ENCODE measurements at regions not wholly inside any gene's neighbourhood (a gene's known extent, or its start where the extent isn't known, plus 50 kb on each side); places are given as distances from the start of the nearest gene placed in this dataset.
"Not testable (repeated sequence)": the region's sequence is repeated elsewhere in the genome, so short reads cannot be mapped to it uniquely, and the experiment has no call there.

DNA sequence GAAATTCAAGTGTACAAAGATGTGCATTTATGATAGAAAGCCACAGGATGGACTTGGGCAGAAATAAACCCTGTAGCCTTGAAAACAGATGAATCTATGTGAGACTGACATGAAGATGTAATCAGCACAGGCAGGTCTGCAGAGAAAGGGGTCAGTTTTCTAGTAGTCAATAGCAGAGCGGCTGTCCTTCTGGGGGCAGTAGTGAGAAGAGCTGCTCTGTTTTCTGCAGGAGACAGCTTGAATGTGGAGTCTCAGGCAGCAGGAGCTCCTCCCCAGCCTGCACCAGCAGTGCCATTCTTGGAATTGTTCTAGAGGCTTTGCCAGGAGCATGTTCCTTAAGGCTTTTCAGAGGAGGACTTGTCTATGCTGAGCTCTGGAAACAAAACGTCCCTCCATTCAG lies 1524.4 kb downstream of the RPIA start:
- H4K91ac ChIP-seq (ENCODE audit: low read length); H3K9me3 ChIP-seq (ENCODE audit: control insufficient read depth, low read length); H2BK12ac ChIP-seq (ENCODE audit: low read length in 2 of 2); H4K8ac ChIP-seq (ENCODE audit: low read length); H3K27ac ChIP-seq (ENCODE audit: low read length, poor library complexity, severe bottlenecking); H2BK15ac ChIP-seq (ENCODE audit: low read depth, poor library complexity, severe bottlenecking); H3K4me1 ChIP-seq (ENCODE audit: control insufficient read depth, insufficient read depth, low read depth, low read length); H3K79me1 ChIP-seq (replicated peaks; ENCODE audit: low read length, poor library complexity, severe bottlenecking); H3K36me3 ChIP-seq (ENCODE audit: control insufficient read depth in 1 of 2, insufficient read depth in 2 of 2, low read depth in 1 of 2, low read length in 2 of 2); H3K18ac ChIP-seq (ENCODE audit: low read depth in 1 of 2, low read length in 2 of 2); H3K4me3 ChIP-seq (ENCODE audit: insufficient read depth in 1 of 2, low read depth in 1 of 2, low read length in 2 of 2); H2AFZ ChIP-seq (ENCODE audit: low read depth, low read length); DNase-seq; H2BK5ac ChIP-seq (ENCODE audit: low read depth, low read length, poor library complexity, severe bottlenecking); H3K27me3 ChIP-seq (ENCODE audit: control insufficient read depth in 1 of 2, insufficient read depth in 1 of 2, low read length in 2 of 2); H2BK120ac ChIP-seq (ENCODE audit: low read depth, low read length); H3K4me2 ChIP-seq (ENCODE audit: low read length, poor library complexity, severe bottlenecking); H3K4ac ChIP-seq (ENCODE audit: low read depth in 1 of 2, low read length in 2 of 2); H3K9ac ChIP-seq (ENCODE audit: low read length); H3K23ac ChIP-seq (ENCODE audit: low read length in 2 of 2); H2AK5ac ChIP-seq (ENCODE audit: low read length, severe bottlenecking); H3K14ac ChIP-seq (ENCODE audit: low read length in 2 of 2): not testable (repeated sequence)
- 32% methylated on average over 2 of the region's 2 CpGs for WGBS

DNA sequence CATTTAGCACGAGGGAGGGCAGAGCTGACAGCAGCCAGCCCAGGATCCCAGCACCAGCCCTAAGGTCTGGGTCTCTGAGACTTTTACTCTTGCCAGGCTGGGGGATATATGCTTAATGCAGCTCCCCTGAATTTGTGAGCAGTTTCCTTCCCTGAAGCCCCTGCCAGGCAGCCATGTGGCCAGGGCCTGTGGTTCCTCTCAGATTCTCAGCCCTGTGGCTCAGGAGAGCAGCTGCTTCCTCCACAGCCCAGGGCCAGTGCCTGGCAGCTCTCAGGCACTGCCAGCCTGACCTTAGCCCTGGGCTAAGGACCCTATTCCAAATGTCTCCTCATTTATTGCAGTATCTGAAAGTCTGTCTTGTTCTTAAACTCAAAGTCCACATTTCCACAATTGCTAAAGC lies 1525.3 kb downstream of the RPIA start:
- not testable (repeated sequence) for H4K8ac ChIP-seq (ENCODE audit: low read length); H3K27me3 ChIP-seq (ENCODE audit: control insufficient read depth in 1 of 2, insufficient read depth in 1 of 2, low read length in 2 of 2); H3K9me3 ChIP-seq (ENCODE audit: control insufficient read depth, low read length); H2AK5ac ChIP-seq (ENCODE audit: low read length, severe bottlenecking); H3K9ac ChIP-seq (ENCODE audit: low read length); H2BK120ac ChIP-seq (ENCODE audit: low read depth, low read length); H3K14ac ChIP-seq (ENCODE audit: low read length in 2 of 2); H3K27ac ChIP-seq (ENCODE audit: low read length, poor library complexity, severe bottlenecking); H3K23ac ChIP-seq (ENCODE audit: low read length in 2 of 2); H3K36me3 ChIP-seq (ENCODE audit: control insufficient read depth in 1 of 2, insufficient read depth in 2 of 2, low read depth in 1 of 2, low read length in 2 of 2); DNase-seq; H4K91ac ChIP-seq (ENCODE audit: low read length); H2BK12ac ChIP-seq (ENCODE audit: low read length in 2 of 2); H3K4me2 ChIP-seq (ENCODE audit: low read length, poor library complexity, severe bottlenecking); H2BK15ac ChIP-seq (ENCODE audit: low read depth, poor library complexity, severe bottlenecking); H3K79me1 ChIP-seq (replicated peaks; ENCODE audit: low read length, poor library complexity, severe bottlenecking); H2AFZ ChIP-seq (ENCODE audit: low read depth, low read length); H3K4ac ChIP-seq (ENCODE audit: low read depth in 1 of 2, low read length in 2 of 2); H3K4me1 ChIP-seq (ENCODE audit: control insufficient read depth, insufficient read depth, low read depth, low read length); H3K4me3 ChIP-seq (ENCODE audit: insufficient read depth in 1 of 2, low read depth in 1 of 2, low read length in 2 of 2); H2BK5ac ChIP-seq (ENCODE audit: low read depth, low read length, poor library complexity, severe bottlenecking); H3K18ac ChIP-seq (ENCODE audit: low read depth in 1 of 2, low read length in 2 of 2)
- WGBS, result 26% methylated on average over 1 of the region's 1 CpG

DNA sequence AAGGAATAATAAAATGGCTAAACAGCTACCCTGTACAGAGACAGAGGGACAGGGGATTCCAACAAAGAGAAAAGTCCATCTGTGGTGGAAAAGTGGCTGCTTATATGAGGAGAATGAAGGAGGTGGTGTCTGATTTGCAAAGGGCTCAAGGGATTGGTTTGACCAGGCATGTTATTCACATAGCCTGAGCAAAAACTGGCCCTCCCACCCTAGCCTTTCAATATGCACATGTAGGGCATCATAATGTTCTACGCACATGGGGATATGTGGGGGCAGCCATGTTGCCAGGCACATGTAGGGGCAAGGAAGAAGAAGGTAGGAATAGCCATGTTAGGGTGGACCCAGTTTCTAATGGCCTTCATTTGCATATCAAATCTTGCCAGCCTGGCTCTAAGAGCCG lies 1527.1 kb downstream of the RPIA start:
- not testable (repeated sequence) for H3K79me1 ChIP-seq (replicated peaks; ENCODE audit: low read length, poor library complexity, severe bottlenecking); H3K27me3 ChIP-seq (ENCODE audit: control insufficient read depth in 1 of 2, insufficient read depth in 1 of 2, low read length in 2 of 2); H3K9me3 ChIP-seq (ENCODE audit: control insufficient read depth, low read length); H3K4ac ChIP-seq (ENCODE audit: low read depth in 1 of 2, low read length in 2 of 2); H2AK5ac ChIP-seq (ENCODE audit: low read length, severe bottlenecking); H3K27ac ChIP-seq (ENCODE audit: low read length, poor library complexity, severe bottlenecking); H2BK120ac ChIP-seq (ENCODE audit: low read depth, low read length); H4K91ac ChIP-seq (ENCODE audit: low read length); H3K23ac ChIP-seq (ENCODE audit: low read length in 2 of 2); H2BK15ac ChIP-seq (ENCODE audit: low read depth, poor library complexity, severe bottlenecking); H2BK12ac ChIP-seq (ENCODE audit: low read length in 2 of 2); H3K36me3 ChIP-seq (ENCODE audit: control insufficient read depth in 1 of 2, insufficient read depth in 2 of 2, low read depth in 1 of 2, low read length in 2 of 2); H3K4me2 ChIP-seq (ENCODE audit: low read length, poor library complexity, severe bottlenecking); H2AFZ ChIP-seq (ENCODE audit: low read depth, low read length); H4K8ac ChIP-seq (ENCODE audit: low read length); H3K4me3 ChIP-seq (ENCODE audit: insufficient read depth in 1 of 2, low read depth in 1 of 2, low read length in 2 of 2); H2BK5ac ChIP-seq (ENCODE audit: low read depth, low read length, poor library complexity, severe bottlenecking); H3K18ac ChIP-seq (ENCODE audit: low read depth in 1 of 2, low read length in 2 of 2); H3K4me1 ChIP-seq (ENCODE audit: control insufficient read depth, insufficient read depth, low read depth, low read length); DNase-seq; H3K9ac ChIP-seq (ENCODE audit: low read length); H3K14ac ChIP-seq (ENCODE audit: low read length in 2 of 2)
- no CpG with 5 or more reads among the region's 2 CpGs for WGBS

DNA sequence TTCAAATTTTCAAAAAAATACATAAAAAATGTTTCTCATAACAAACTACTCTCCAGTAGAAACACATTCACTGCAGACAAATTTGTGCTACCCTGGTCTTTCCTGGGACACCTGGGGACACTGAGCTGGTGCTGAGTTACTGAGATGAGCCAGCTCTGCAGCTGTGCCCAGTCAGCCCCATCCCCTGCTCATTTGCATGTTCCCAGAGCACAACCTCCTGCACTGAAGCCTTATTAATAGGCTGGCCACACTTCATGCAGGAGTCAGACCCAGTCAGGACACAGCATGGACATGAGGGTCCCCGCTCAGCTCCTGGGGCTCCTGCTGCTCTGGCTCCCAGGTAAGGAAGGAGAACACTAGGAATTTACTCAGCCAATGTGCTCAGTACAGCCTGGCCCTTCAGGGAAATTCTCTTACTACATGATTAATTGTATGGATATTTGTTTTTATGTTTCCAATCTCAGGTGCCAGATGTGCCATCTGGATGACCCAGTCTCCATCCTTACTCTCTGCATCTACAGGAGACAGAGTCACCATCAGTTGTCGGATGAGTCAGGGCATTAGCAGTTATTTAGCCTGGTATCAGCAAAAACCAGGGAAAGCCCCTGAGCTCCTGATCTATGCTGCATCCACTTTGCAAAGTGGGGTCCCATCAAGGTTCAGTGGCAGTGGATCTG lies 1529.3 kb downstream of the RPIA start:
- not testable (repeated sequence) for H3K9ac ChIP-seq (ENCODE audit: low read length); H2BK120ac ChIP-seq (ENCODE audit: low read depth, low read length); H2BK5ac ChIP-seq (ENCODE audit: low read depth, low read length, poor library complexity, severe bottlenecking); H2AFZ ChIP-seq (ENCODE audit: low read depth, low read length); H3K27ac ChIP-seq (ENCODE audit: low read length, poor library complexity, severe bottlenecking); H3K4ac ChIP-seq (ENCODE audit: low read depth in 1 of 2, low read length in 2 of 2); H2BK12ac ChIP-seq (ENCODE audit: low read length in 2 of 2); H3K36me3 ChIP-seq (ENCODE audit: control insufficient read depth in 1 of 2, insufficient read depth in 2 of 2, low read depth in 1 of 2, low read length in 2 of 2); H4K8ac ChIP-seq (ENCODE audit: low read length); DNase-seq; H2BK15ac ChIP-seq (ENCODE audit: low read depth, poor library complexity, severe bottlenecking); H2AK5ac ChIP-seq (ENCODE audit: low read length, severe bottlenecking); H3K79me1 ChIP-seq (replicated peaks; ENCODE audit: low read length, poor library complexity, severe bottlenecking); H3K4me1 ChIP-seq (ENCODE audit: control insufficient read depth, insufficient read depth, low read depth, low read length); H3K18ac ChIP-seq (ENCODE audit: low read depth in 1 of 2, low read length in 2 of 2); H3K4me2 ChIP-seq (ENCODE audit: low read length, poor library complexity, severe bottlenecking); H4K91ac ChIP-seq (ENCODE audit: low read length); H3K27me3 ChIP-seq (ENCODE audit: control insufficient read depth in 1 of 2, insufficient read depth in 1 of 2, low read length in 2 of 2); H3K23ac ChIP-seq (ENCODE audit: low read length in 2 of 2); H3K4me3 ChIP-seq (ENCODE audit: insufficient read depth in 1 of 2, low read depth in 1 of 2, low read length in 2 of 2); H3K14ac ChIP-seq (ENCODE audit: low read length in 2 of 2); H3K9me3 ChIP-seq (ENCODE audit: control insufficient read depth, low read length)
- 71% methylated on average over 2 of the region's 2 CpGs for WGBS
